Stimulated activated CD4-positive, alpha-beta T cell treated with anti-CD3 and anti-CD28 coated beads, Interleukin-2, amount 100 ng/mL, for 4 hours (primary cell): ENCODE measurements at regions not wholly inside any gene's neighbourhood (a gene's known extent, or its start where the extent isn't known, plus 50 kb on each side); places are given as distances from the start of the nearest gene placed in this dataset.

Experiments
- DNase-seq: peaks from one replicate; pipeline ENCODE4 v3.0.0-alpha.2; 2020; ENCODE audit warnings: low read depth

GRCh38 chr1:165073185-165074007 lies 283.1 kb downstream of the LMX1A start:
- no peak for DNase-seq

GRCh38 chr1:165070675-165071074 lies 285.8 kb downstream of the LMX1A start:
- DNase-seq: no peak

- no peak for DNase-seq
Measured at GRCh38 chr1:165069829-165070228, 286.7 kb downstream of the LMX1A start.

- DNase-seq: no peak
Measured at GRCh38 chr1:165068741-165069140, 287.8 kb downstream of the LMX1A start.

GRCh38 chr1:165067829-165068228 lies 288.7 kb downstream of the LMX1A start:
- DNase-seq: no peak

GRCh38 chr1:165063181-165063965 lies 293.1 kb downstream of the LMX1A start:
- DNase-seq: no peak

- DNase-seq: no peak
Measured at GRCh38 chr1:165062346-165062745, 294.2 kb downstream of the LMX1A start.

GRCh38 chr1:165060285-165060793 lies 296.2 kb downstream of the LMX1A start:
- no peak for DNase-seq

GRCh38 chr1:165057956-165058355 lies 298.6 kb downstream of the LMX1A start:
- DNase-seq: no peak

- no peak for DNase-seq
Measured at GRCh38 chr1:165056914-165057313, 299.6 kb downstream of the LMX1A start.

GRCh38 chr1:165055581-165055980 lies 300.9 kb downstream of the LMX1A start:
- DNase-seq: no peak

- no peak for DNase-seq
Measured at GRCh38 chr1:165054627-165055026, 301.9 kb downstream of the LMX1A start.

GRCh38 chr1:165053351-165053750 lies 303.2 kb downstream of the LMX1A start:
- no peak for DNase-seq

- DNase-seq: no peak
Measured at GRCh38 chr1:165052936-165053335, 303.6 kb downstream of the LMX1A start.

- no peak for DNase-seq
Measured at GRCh38 chr1:165052431-165052830, 304.1 kb downstream of the LMX1A start.

- no peak for DNase-seq
Measured at GRCh38 chr1:165050246-165050645, 306.3 kb downstream of the LMX1A start.

- DNase-seq: no peak
Measured at GRCh38 chr1:165047994-165048393, 308.5 kb downstream of the LMX1A start.

GRCh38 chr1:165045902-165046301 lies 310.6 kb downstream of the LMX1A start:
- DNase-seq: no peak

GRCh38 chr1:165040641-165041040 lies 315.9 kb downstream of the LMX1A start:
- DNase-seq: no peak

GRCh38 chr1:165039996-165040395 lies 316.5 kb downstream of the LMX1A start:
- DNase-seq: no peak

- no peak for DNase-seq
Measured at GRCh38 chr1:165036403-165036802, 320.1 kb downstream of the LMX1A start.

GRCh38 chr1:165034136-165034809 lies 322.2 kb downstream of the LMX1A start:
- no peak for DNase-seq

GRCh38 chr1:165031001-165031400 lies 325.5 kb downstream of the LMX1A start:
- DNase-seq: no peak
